CD1c-positive myeloid dendritic cell (primary cell): ENCODE measurements at regions not wholly inside any gene's neighbourhood (a gene's known extent, or its start where the extent isn't known, plus 50 kb on each side); places are given as distances from the start of the nearest gene placed in this dataset.
A peak's percentile ranks its signal among the peaks of the same experiment; 100 is the strongest.

Source experiments
- DNase-seq: peaks from one replicate; pipeline ENCODE4 v3.0.0-alpha.2; 2016; ENCODE audit errors: extremely low spot score

DNA sequence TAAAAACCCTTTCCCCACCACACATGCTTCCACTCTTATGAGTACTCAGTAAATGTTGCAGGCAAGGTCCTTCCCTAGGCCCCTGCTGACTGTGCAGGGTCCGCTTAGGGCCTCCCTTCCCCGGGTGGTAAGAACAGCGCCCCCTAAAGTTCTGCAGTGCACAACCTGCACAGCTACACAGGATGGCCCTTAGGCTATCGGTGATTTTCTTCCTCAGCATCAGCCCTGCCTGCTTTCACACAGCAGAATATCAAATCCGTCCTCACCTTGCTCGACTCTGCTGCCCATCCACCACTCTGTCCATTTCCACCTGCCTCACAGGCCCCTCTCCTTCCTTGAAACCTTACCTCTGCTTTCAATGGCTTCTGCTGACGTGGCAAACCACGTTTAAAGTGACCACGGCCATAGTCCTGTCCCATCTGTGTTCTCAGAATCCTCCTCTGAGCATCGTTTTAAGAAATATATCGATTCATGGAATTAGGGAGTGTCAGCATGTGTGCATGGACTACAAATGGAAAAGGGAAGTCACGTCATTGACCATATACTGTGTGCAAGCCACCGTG, 51.4 kb upstream of the TMEM132E start:
- no peak for DNase-seq

DNA sequence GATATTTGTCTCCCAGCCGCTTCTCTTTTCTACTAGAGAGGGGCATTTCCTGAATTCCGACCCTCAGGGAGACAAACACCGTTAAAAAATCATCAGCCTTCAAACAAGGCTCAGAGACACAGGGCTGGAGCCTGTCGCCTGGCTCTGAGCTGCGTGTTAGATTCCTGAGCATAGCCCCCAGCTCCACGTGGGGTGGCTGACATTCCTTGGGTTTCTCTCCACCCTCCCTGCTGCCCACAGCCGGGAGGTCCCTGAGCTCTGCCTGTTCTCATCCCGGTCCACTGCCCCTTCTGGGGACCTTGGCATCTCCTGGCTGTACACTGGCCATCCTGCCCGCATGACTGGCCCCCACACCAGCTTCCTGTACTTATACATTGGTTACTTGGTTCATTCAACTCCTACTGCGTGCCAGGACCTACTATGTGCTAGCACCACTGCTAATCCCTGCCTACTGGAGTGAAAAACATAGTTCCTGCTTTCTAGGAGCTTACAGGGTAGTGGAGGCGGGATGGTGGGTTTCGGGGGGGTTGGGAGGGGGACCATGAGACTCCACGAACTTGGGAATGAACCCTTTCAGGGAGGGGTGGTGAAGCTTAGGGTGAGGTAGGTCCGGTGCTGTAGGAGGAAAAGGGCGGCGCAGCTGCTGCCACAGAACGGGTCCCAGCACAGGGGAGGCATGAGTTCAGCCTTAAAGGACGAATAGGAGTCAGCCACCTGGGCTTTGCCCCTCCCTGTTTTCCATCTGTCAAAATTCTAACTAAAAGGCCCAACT, 52.1 kb upstream of the TMEM132E start:
- no peak for DNase-seq

- no peak for DNase-seq
Observed at GRCh38 chr17:34525651-34526050, 53.7 kb upstream of the TMEM132E start.

GRCh38 chr17:34521955-34522354, 57.4 kb upstream of the TMEM132E start:
- no peak for DNase-seq

DNA sequence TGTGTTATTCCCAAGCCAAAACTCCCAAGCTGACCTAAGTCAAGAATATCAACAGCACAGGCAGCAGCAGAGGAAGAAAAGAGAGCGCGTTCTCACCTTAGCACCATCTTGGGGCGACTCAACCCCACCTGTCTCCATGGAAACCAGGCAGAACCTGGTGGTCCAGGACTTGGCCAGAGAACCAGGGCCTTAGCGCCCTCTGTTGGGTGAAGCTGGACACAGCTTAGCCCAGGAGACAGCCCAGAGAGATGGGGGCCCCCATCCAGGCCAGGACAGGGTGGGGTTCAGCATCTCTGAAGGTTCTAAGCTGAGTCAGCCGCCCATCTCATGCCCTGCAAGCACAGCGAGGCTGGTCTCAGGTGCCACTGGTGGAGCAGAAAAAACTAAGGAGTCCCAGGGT, 60.1 kb upstream of the TMEM132E start:
- peak; percentile 37 for DNase-seq

GRCh38 chr17:34517406-34517805, 62.0 kb upstream of the TMEM132E start:
- no peak for DNase-seq

- no peak for DNase-seq
Observed at GRCh38 chr17:34511931-34512330, 67.5 kb upstream of the TMEM132E start.

- DNase-seq: no peak
Observed at GRCh38 chr17:34511265-34511664, 68.1 kb upstream of the TMEM132E start.

GRCh38 chr17:34504814-34505484, 74.4 kb upstream of the TMEM132E start:
- DNase-seq: no peak

GRCh38 chr17:34503528-34504195, 75.7 kb upstream of the TMEM132E start:
- DNase-seq: peak; percentile 75

DNA sequence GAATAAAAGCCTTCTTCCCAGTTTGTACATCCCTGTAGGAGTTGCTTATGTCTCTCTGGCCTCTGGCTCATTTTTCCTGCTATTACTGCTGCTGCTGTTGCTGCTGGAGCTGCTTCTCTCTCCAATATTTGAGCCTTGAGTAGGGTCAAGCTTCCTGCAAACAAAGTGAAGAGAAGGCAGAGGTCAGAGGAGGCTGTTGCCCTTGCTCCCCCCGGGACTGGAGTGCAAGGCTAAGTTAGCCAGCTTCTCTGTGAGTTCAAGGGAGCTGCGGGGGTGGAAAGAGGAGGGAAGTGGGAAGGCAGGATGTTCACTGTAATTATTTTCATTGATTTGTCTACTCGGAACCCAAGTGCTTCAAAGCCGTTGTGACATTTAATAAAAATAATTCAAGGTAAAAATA, 77.0 kb upstream of the TMEM132E start:
- DNase-seq: no peak

DNA sequence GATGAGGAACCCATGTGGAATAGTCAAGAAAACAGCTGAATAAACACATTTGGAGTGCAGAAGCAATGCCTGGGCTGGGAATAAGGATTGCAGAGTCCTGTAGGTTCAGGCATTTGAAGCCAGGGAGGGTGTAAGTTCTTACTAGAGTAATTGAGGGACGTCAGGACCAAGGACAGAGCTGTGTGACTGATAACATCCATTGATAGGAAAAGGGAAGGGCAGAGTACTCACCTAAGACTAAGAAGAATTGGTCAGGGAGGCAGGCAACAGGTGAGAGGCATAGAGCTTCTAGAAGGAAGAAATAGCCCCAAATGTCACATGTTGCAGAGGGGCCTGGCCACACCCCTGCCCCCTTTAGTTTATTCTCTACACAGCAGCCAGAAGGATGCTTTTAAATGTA, 79.8 kb upstream of the TMEM132E start:
- no peak for DNase-seq

GRCh38 chr17:34493917-34494316, 85.5 kb upstream of the TMEM132E start:
- no peak for DNase-seq

GRCh38 chr17:34487626-34488025, 91.8 kb upstream of the TMEM132E start:
- no peak for DNase-seq

DNA sequence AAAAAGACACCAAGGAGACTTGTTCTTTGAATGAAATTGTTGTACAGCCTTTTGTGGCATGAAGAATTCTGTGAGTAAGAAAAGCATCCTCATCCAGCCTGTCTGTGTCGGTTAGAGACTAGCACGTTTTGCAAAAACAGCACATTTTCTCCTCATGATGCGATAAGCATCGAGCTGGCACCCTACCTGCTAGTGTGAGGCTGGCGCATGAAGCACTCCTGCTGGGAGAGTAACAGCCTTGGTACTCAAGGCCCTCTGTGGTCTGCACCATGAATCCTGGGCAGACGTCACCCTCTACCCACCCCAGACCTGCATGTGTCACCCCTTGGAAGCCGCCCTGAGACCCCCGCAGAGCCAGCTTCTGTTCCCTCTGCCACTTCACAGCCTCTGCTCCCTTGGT, 92.6 kb upstream of the TMEM132E start:
- DNase-seq: no peak

GRCh38 chr17:34485999-34486398, 93.4 kb upstream of the TMEM132E start:
- DNase-seq: peak; percentile 74

GRCh38 chr17:34484193-34484733, 95.1 kb upstream of the TMEM132E start:
- DNase-seq: no peak

- no peak for DNase-seq
Observed at GRCh38 chr17:34482730-34483129, 96.7 kb upstream of the TMEM132E start.

GRCh38 chr17:34481779-34482178, 97.6 kb upstream of the TMEM132E start:
- DNase-seq: no peak

- no peak for DNase-seq
Observed at GRCh38 chr17:34479371-34479770, 100.0 kb upstream of the TMEM132E start.

DNA sequence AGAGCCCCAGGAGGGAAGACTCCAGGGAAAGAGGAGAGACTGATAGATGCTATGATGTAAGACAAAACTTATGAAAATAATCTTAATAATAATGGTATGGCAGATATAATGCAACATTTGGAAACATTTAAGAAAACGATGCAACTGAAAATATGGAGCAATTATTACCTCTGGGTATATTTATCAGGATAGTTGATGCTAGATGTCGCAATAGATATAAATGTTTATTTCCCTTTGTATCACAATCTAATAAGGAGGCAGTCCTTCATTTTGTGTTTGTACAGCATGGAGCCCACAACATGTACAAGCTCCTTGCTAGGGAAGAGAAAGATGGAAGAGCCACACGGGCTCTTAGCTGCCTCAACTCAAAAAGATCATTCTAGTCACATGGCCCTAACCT, 101.1 kb upstream of the TMEM132E start:
- no peak for DNase-seq

- no peak for DNase-seq
Observed at GRCh38 chr17:34475296-34475695, 104.1 kb upstream of the TMEM132E start.
